ENCODE measurements at regions not wholly inside any gene's neighbourhood (a gene's known extent, or its start where the extent isn't known, plus 50 kb on each side); places are given as distances from the start of the nearest gene placed in this dataset.

GRCh38 chr14:61930101-61930857, 168.1 kb downstream of the SNAPC1 start:
- no peaks in the 10 kb centered on the region for H3K9me3 Mint-ChIP-seq
- H3K4me3 Mint-ChIP-seq: no peak overlapping the region
- H3K27me3 Mint-ChIP-seq (ENCODE audit: low read depth): no peaks in the 10 kb centered on the region
- no peaks in the 10 kb centered on the region for H3K36me3 Mint-ChIP-seq
- no peak for DNase-seq (ENCODE audit: low spot score in 2 of 2, unreplicated experiment in 2 of 2)
- TF ChIP-seq CTCF (IDR thresholded peaks at IDR 0.05; ENCODE audit: unreplicated experiment): no peak
- H3K27ac Mint-ChIP-seq: no peak overlapping the region
- peaks cover 20% of the 10 kb centered on the region for H3K4me1 Mint-ChIP-seq

- Mint-ChIP-seq H3K4me1 (peaks cover 10% of the 10 kb centered on the region), H3K4me3 (no peak overlapping the region), H3K9me3 (no peaks in the 10 kb centered on the region), H3K27ac (no peak overlapping the region), H3K27me3 (ENCODE audit: low read depth) (no peaks in the 10 kb centered on the region), H3K36me3 (no peaks in the 10 kb centered on the region)
- no peak for DNase-seq (ENCODE audit: low spot score in 2 of 2, unreplicated experiment in 2 of 2)
- TF ChIP-seq CTCF (IDR thresholded peaks at IDR 0.05; ENCODE audit: unreplicated experiment): no peak
Measured at GRCh38 chr14:61932974-61933373, 170.8 kb downstream of the SNAPC1 start.

- Mint-ChIP-seq H3K27me3 (ENCODE audit: low read depth) (no peaks in the 10 kb centered on the region), H3K4me3 (no peak overlapping the region), H3K36me3 (no peaks in the 10 kb centered on the region), H3K4me1 (peaks cover 6% of the 10 kb centered on the region), H3K9me3 (no peaks in the 10 kb centered on the region), H3K27ac (no peak overlapping the region)
- no peak for DNase-seq (ENCODE audit: low spot score in 2 of 2, unreplicated experiment in 2 of 2)
- no peak for TF ChIP-seq CTCF (IDR thresholded peaks at IDR 0.05; ENCODE audit: unreplicated experiment)
Measured at GRCh38 chr14:61934385-61934784, 172.2 kb downstream of the SNAPC1 start.

GRCh38 chr14:61939776-61940175, 177.6 kb downstream of the SNAPC1 start:
- H3K4me1 Mint-ChIP-seq: peaks cover 17% of the 10 kb centered on the region
- DNase-seq (ENCODE audit: low spot score in 2 of 2, unreplicated experiment in 2 of 2): no peak
- H3K4me3 Mint-ChIP-seq: no peak overlapping the region
- H3K27ac Mint-ChIP-seq: no peak overlapping the region
- no peaks in the 10 kb centered on the region for H3K27me3 Mint-ChIP-seq (ENCODE audit: low read depth)
- no peak for TF ChIP-seq CTCF (IDR thresholded peaks at IDR 0.05; ENCODE audit: unreplicated experiment)
- H3K36me3 Mint-ChIP-seq: no peaks in the 10 kb centered on the region
- H3K9me3 Mint-ChIP-seq: peaks cover 8% of the 10 kb centered on the region

GRCh38 chr14:61940666-61941420, 178.6 kb downstream of the SNAPC1 start:
- H3K27me3 Mint-ChIP-seq (ENCODE audit: low read depth): no peaks in the 10 kb centered on the region
- peaks cover 17% of the 10 kb centered on the region for H3K4me1 Mint-ChIP-seq
- H3K4me3 Mint-ChIP-seq: no peak overlapping the region
- no peak for DNase-seq (ENCODE audit: low spot score in 2 of 2, unreplicated experiment in 2 of 2)
- H3K9me3 Mint-ChIP-seq: peaks cover 12% of the 10 kb centered on the region
- no peak for TF ChIP-seq CTCF (IDR thresholded peaks at IDR 0.05; ENCODE audit: unreplicated experiment)
- H3K36me3 Mint-ChIP-seq: no peaks in the 10 kb centered on the region
- no peak overlapping the region for H3K27ac Mint-ChIP-seq
